Prostate gland (tissue), 2 donors: ENCODE measurements at regions not wholly inside any gene's neighbourhood (a gene's known extent, or its start where the extent isn't known, plus 50 kb on each side); places are given as distances from the start of the nearest gene placed in this dataset.

Experiments used
- DNase-seq: peaks from one replicate; pipeline ENCODE4 v3.0.0-alpha.2; 2019; ENCODE audit warnings: low spot score
- H3K27ac ChIP-seq, 2 donors: fragments of 200-600 bp; sonication (generic); 2 replicates each; pipeline ENCODE4 v1.5.1; 2017 to 2019
- H3K27me3 ChIP-seq: fragments of 200-600 bp; sonication (generic); replicated peaks from 2 replicates; pipeline ENCODE4 v1.5.1; 2019; ENCODE audit not compliant: insufficient read depth
- H3K36me3 ChIP-seq, 2 donors: fragments of 200-600 bp; sonication (generic); 1 replicate in 1 of 2; 2 replicates in 1 of 2; pipeline versions ENCODE4 v1.5.1 to v1.8.1; 2017 to 2019
- H3K4me1 ChIP-seq: fragments of 200-600 bp; sonication (generic); replicated peaks from 2 replicates; pipeline ENCODE4 v1.5.1; 2019
- H3K4me3 ChIP-seq, 2 donors: fragments of 200-600 bp; sonication (generic); 2 replicates each; pipeline ENCODE4 v1.5.1; 2017 to 2019
- H3K9me3 ChIP-seq: fragments of 200-600 bp; sonication (generic); 2 replicates; pipeline ENCODE4 v1.5.1; 2017
- POLR2A ChIP-seq: fragments of 450-650 bp; IDR thresholded peaks from one replicate; pipeline ENCODE4 v1.6.1; 2016; ENCODE audit warnings: antibody characterized with exemption, mild to moderate bottlenecking
- POLR2AphosphoS5 ChIP-seq: sonication (generic); formaldehyde crosslinking; IDR thresholded peaks from one replicate; pipeline ENCODE4 v1.6.1; 2017; ENCODE audit warnings: antibody characterized with exemption
- WGBS: methylation state at CpG from one replicate; pipeline ENCODE4 v1.1.5; 2018; 5-methylcytosine and 5-hydroxymethylcytosine counted together
- intact Hi-C: fragments of 100-400 bp; cut with DNase I; formaldehyde crosslinking; loops from one replicate; pipeline ENCODE4 v1.14.2; 2022
- TF ChIP-seq, protein P1 (sequence below), 4 experiments: fragments of 200-600 bp in 2 of 4; fragments of 450-650 bp in 2 of 4; sonication (generic) in 2 of 4; IDR thresholded peaks; 1 replicate in 3 of 4; 2 replicates in 1 of 4; pipeline ENCODE4 v1.5.1; 2016 to 2019; ENCODE audit warnings: antibody characterized with exemption in 4 of 4, mild to moderate bottlenecking in 2 of 4, moderate library complexity in 2 of 4

- TF ChIP-seq POLR2AphosphoS5 (no peak), POLR2A (no peak)
- TF ChIP-seq, protein P1, sequence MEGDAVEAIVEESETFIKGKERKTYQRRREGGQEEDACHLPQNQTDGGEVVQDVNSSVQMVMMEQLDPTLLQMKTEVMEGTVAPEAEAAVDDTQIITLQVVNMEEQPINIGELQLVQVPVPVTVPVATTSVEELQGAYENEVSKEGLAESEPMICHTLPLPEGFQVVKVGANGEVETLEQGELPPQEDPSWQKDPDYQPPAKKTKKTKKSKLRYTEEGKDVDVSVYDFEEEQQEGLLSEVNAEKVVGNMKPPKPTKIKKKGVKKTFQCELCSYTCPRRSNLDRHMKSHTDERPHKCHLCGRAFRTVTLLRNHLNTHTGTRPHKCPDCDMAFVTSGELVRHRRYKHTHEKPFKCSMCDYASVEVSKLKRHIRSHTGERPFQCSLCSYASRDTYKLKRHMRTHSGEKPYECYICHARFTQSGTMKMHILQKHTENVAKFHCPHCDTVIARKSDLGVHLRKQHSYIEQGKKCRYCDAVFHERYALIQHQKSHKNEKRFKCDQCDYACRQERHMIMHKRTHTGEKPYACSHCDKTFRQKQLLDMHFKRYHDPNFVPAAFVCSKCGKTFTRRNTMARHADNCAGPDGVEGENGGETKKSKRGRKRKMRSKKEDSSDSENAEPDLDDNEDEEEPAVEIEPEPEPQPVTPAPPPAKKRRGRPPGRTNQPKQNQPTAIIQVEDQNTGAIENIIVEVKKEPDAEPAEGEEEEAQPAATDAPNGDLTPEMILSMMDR (IDR thresholded peaks at IDR 0.05): no peak
- Histone ChIP-seq H3K9me3 (no peaks in the 10 kb centered on the region), H3K36me3 (no peaks in the 10 kb centered on the region), H3K4me1 (no peaks in the 10 kb centered on the region), H3K27ac (no peak overlapping the region), H3K4me3 (no peak overlapping the region), H3K27me3 (no peaks in the 10 kb centered on the region)
- intact Hi-C loops: no loop called here
- DNase-seq: no peak
- 83% methylated on average over 5 of the region's 5 CpGs for WGBS
These were observed 428.8 kb downstream of the ARHGEF28 start for GRCh38 chr5:74054641-74055421.

DNA sequence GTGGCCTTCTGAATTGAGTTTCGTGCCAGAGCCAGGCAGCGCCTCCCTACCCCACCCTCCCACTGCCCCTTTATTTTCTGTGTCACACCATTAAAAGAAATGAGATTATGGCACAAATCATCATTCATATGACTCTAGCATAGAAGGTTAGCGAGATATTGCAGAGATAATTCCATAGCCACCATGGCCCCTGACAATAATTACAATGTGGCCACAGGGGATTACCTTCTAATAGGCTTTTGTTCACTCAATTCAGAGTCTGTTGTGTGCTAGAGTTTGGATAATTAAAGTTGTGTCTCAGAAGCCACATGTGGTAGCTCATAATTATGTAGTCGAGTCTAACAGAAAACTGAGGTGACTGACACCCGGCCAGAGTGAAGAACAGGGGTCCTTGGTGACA lies 428.1 kb downstream of the ARHGEF28 start:
- Histone ChIP-seq H3K4me1 (no peaks in the 10 kb centered on the region), H3K36me3 (no peaks in the 10 kb centered on the region), H3K9me3 (no peaks in the 10 kb centered on the region), H3K27me3 (no peaks in the 10 kb centered on the region), H3K4me3 (no peak overlapping the region), H3K27ac (no peak overlapping the region)
- 97% methylated on average over 5 of the region's 5 CpGs for WGBS
- no peak for DNase-seq
- intact Hi-C loops: no loop called here
- TF ChIP-seq, protein P1 (IDR thresholded peaks at IDR 0.05): no peak
- TF ChIP-seq POLR2AphosphoS5 (no peak), POLR2A (no peak)

DNA sequence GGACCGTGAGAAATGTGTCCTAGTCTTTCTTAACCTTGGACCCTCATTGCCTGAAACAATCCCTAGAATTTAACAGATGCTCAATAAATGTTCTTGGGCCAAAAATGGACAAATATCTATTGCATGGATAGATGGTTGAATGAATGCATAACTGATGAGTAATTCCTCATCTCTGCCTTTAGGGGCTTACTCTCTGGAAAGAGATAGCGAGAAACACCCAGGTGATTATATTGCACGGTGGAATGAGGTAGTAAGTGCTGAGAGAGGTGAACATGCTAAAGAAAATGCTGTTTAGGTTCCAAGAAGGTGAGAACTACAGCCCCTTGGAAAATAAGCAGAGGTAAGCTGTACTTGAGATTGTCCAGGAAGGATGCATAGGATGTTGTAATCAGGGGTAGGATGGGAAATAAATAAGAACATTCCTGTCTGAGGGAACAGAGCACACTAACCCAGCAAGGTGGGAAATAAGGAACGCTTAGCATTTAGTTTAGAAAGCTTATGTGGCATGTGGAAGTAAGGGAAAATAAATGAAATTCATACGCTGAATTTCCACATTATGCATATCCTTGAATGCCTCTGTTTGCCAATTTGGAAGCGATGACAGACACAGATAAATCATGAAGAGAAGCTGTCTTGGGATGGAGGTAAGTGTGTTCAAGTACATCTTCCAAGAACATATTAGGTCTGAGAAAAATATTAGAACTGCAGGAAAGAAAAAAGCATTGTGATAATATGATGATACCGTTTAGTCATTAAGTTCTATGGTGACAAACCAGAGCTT lies 426.6 kb downstream of the ARHGEF28 start:
- TF ChIP-seq, protein P1 (IDR thresholded peaks at IDR 0.05): no peak
- no peak for TF ChIP-seq POLR2A
- no peak for TF ChIP-seq POLR2AphosphoS5
- DNase-seq: no peak
- Histone ChIP-seq H3K36me3 (no peaks in the 10 kb centered on the region), H3K27me3 (no peaks in the 10 kb centered on the region), H3K27ac (no peak overlapping the region), H3K4me3 (no peak overlapping the region), H3K9me3 (no peaks in the 10 kb centered on the region), H3K4me1 (no peaks in the 10 kb centered on the region)
- intact Hi-C loops: no loop called here
- WGBS: 79% methylated on average over 7 of the region's 7 CpGs

- H3K9me3 ChIP-seq: no peaks in the 10 kb centered on the region
- H3K27ac ChIP-seq: no peak overlapping the region
- 98% methylated on average over 2 of the region's 2 CpGs for WGBS
- intact Hi-C loops: no loop called here
- TF ChIP-seq, protein P1 (IDR thresholded peaks at IDR 0.05): no peak
- TF ChIP-seq POLR2AphosphoS5 (no peak), POLR2A (no peak)
- DNase-seq: no peak
- H3K36me3 ChIP-seq: no peaks in the 10 kb centered on the region
- no peak overlapping the region for H3K4me3 ChIP-seq
- no peaks in the 10 kb centered on the region for H3K4me1 ChIP-seq
- no peaks in the 10 kb centered on the region for H3K27me3 ChIP-seq
These were observed 425.1 kb downstream of the ARHGEF28 start for GRCh38 chr5:74051076-74051475.
